ENCODE measurements at regions not wholly inside any gene's neighbourhood (a gene's known extent, or its start where the extent isn't known, plus 50 kb on each side); places are given as distances from the start of the nearest gene placed in this dataset.

- TF ChIP-seq EZH2phosphoT487 (IDR thresholded peaks at IDR 0.05; ENCODE audit: borderline replicate concordance, low read length) (no peak), CTCF (IDR thresholded peaks at IDR 0.05; ENCODE audit: low read depth, low read length, poor library complexity, severe bottlenecking) (no peak)
- H4K20me1 ChIP-seq (ENCODE audit: control insufficient read depth, insufficient read depth, low read depth, low read length), result no peaks in the 10 kb centered on the region
- H3K9me2 ChIP-seq (replicated peaks; ENCODE audit: control insufficient read depth, low read length), result no peaks in the 10 kb centered on the region
- H3K4me3 ChIP-seq (ENCODE audit: low read length), result no peak overlapping the region
- no peak overlapping the region for H3K27ac ChIP-seq (ENCODE audit: low read depth, low read length)
- H3K36me3 ChIP-seq (ENCODE audit: control insufficient read depth, low read length), result no peaks in the 10 kb centered on the region
- H3K79me2 ChIP-seq (ENCODE audit: control insufficient read depth, low read length), result no peaks in the 10 kb centered on the region
- H3F3A ChIP-seq (ENCODE audit: control insufficient read depth, insufficient read depth), result no peaks in the 10 kb centered on the region
- no peaks in the 10 kb centered on the region for H3K4me1 ChIP-seq (ENCODE audit: control insufficient read depth, low read length)
- no peak overlapping the region for H3K4me2 ChIP-seq (ENCODE audit: low read length)
- H3K27me3 ChIP-seq (ENCODE audit: control insufficient read depth, low read length), result no peaks in the 10 kb centered on the region
- no peaks in the 10 kb centered on the region for H3K9me3 ChIP-seq (ENCODE audit: control insufficient read depth, insufficient read depth, low read length)
Measured at GRCh38 chr13:85469320-85469719, 329.9 kb downstream of the SLITRK6 start.

- Histone ChIP-seq H3K9me2 (replicated peaks; ENCODE audit: control insufficient read depth, low read length) (no peaks in the 10 kb centered on the region), H3K36me3 (ENCODE audit: control insufficient read depth, low read length) (no peaks in the 10 kb centered on the region), H3K79me2 (ENCODE audit: control insufficient read depth, low read length) (no peaks in the 10 kb centered on the region), H3F3A (ENCODE audit: control insufficient read depth, insufficient read depth) (no peaks in the 10 kb centered on the region), H3K4me1 (ENCODE audit: control insufficient read depth, low read length) (no peaks in the 10 kb centered on the region), H3K4me2 (ENCODE audit: low read length) (no peak overlapping the region), H4K20me1 (ENCODE audit: control insufficient read depth, insufficient read depth, low read depth, low read length) (no peaks in the 10 kb centered on the region), H3K27ac (ENCODE audit: low read depth, low read length) (no peak overlapping the region), H3K27me3 (ENCODE audit: control insufficient read depth, low read length) (no peaks in the 10 kb centered on the region), H3K9me3 (ENCODE audit: control insufficient read depth, insufficient read depth, low read length) (peaks cover 2% of the 10 kb centered on the region; the same call in 1 of the 2 replicates), H3K4me3 (ENCODE audit: low read length) (no peak overlapping the region)
- TF ChIP-seq CTCF (IDR thresholded peaks at IDR 0.05; ENCODE audit: low read depth, low read length, poor library complexity, severe bottlenecking) (no peak), EZH2phosphoT487 (IDR thresholded peaks at IDR 0.05; ENCODE audit: borderline replicate concordance, low read length) (no peak)
Measured at GRCh38 chr13:85462792-85463425, 336.3 kb downstream of the SLITRK6 start.

- no peak overlapping the region for H3K27ac ChIP-seq (ENCODE audit: low read depth, low read length)
- H3K4me1 ChIP-seq (ENCODE audit: control insufficient read depth, low read length), result no peaks in the 10 kb centered on the region
- H4K20me1 ChIP-seq (ENCODE audit: control insufficient read depth, insufficient read depth, low read depth, low read length), result no peaks in the 10 kb centered on the region
- H3F3A ChIP-seq (ENCODE audit: control insufficient read depth, insufficient read depth), result no peaks in the 10 kb centered on the region
- no peaks in the 10 kb centered on the region for H3K79me2 ChIP-seq (ENCODE audit: control insufficient read depth, low read length)
- no peaks in the 10 kb centered on the region for H3K27me3 ChIP-seq (ENCODE audit: control insufficient read depth, low read length)
- no peak overlapping the region for H3K4me3 ChIP-seq (ENCODE audit: low read length)
- no peak overlapping the region for H3K4me2 ChIP-seq (ENCODE audit: low read length)
- H3K9me2 ChIP-seq (replicated peaks; ENCODE audit: control insufficient read depth, low read length), result no peaks in the 10 kb centered on the region
- peaks cover 14% of the 10 kb centered on the region; the same call in 1 of the 2 replicates for H3K9me3 ChIP-seq (ENCODE audit: control insufficient read depth, insufficient read depth, low read length)
- TF ChIP-seq CTCF (IDR thresholded peaks at IDR 0.05; ENCODE audit: low read depth, low read length, poor library complexity, severe bottlenecking) (no peak), EZH2phosphoT487 (IDR thresholded peaks at IDR 0.05; ENCODE audit: borderline replicate concordance, low read length) (no peak)
- no peaks in the 10 kb centered on the region for H3K36me3 ChIP-seq (ENCODE audit: control insufficient read depth, low read length)
Measured at GRCh38 chr13:85461621-85462020, 337.6 kb downstream of the SLITRK6 start.

Data from DOHH2 (cell line).